Liver (tissue), 8 donors: ENCODE measurements at regions not wholly inside any gene's neighbourhood (a gene's known extent, or its start where the extent isn't known, plus 50 kb on each side); places are given as distances from the start of the nearest gene placed in this dataset.

ENCODE experiments used
- DNase-seq: peaks from one replicate; pipeline ENCODE4 v3.0.0-alpha.2; 2017; ENCODE audit warnings: low spot score
- H3K27ac ChIP-seq, 2 donors: one replicate each; pipeline ENCODE4 v1.7.0; 2013; ENCODE audit warnings: inconsistent platforms in 2 of 2, low read length in 2 of 2, control low read depth in 1 of 2, low read depth in 1 of 2, mild to moderate bottlenecking in 1 of 2
- H3K27me3 ChIP-seq, 4 donors: one replicate each; pipeline versions ENCODE4 v1.6.1 to v1.7.0; 2013; ENCODE audit warnings: low read length in 3 of 4, inconsistent platforms in 1 of 4, mild to moderate bottlenecking in 1 of 4, moderate library complexity in 1 of 4; ENCODE audit not compliant: control insufficient read depth in 4 of 4, insufficient read depth in 4 of 4
- H3K36me3 ChIP-seq, 4 donors: one replicate each; pipeline versions ENCODE4 v1.6.1 to v1.7.0; 2013; ENCODE audit warnings: low read length in 3 of 4, mild to moderate bottlenecking in 3 of 4, low read depth in 1 of 4, moderate library complexity in 1 of 4; ENCODE audit not compliant: control insufficient read depth in 4 of 4, insufficient read depth in 3 of 4
- H3K4me1 ChIP-seq, 4 donors: one replicate each; pipeline versions ENCODE4 v1.6.1 to v1.7.0; 2013; ENCODE audit warnings: low read length in 3 of 4, mild to moderate bottlenecking in 3 of 4, moderate library complexity in 1 of 4; ENCODE audit not compliant: control insufficient read depth in 4 of 4, insufficient read depth in 4 of 4
- H3K4me3 ChIP-seq, 3 donors: one replicate each; pipeline versions ENCODE4 v1.6.1 to v1.7.0; 2013; ENCODE audit warnings: low read length in 3 of 3, control low read depth in 1 of 3, low read depth in 1 of 3, mild to moderate bottlenecking in 1 of 3
- H3K9ac ChIP-seq, 2 donors: one replicate each; pipeline ENCODE4 v1.7.0; 2013; ENCODE audit warnings: low read length in 2 of 2, mild to moderate bottlenecking in 2 of 2, moderate library complexity in 2 of 2, control low read depth in 1 of 2, low read depth in 1 of 2
- H3K9me3 ChIP-seq, 4 donors: one replicate each; pipeline versions ENCODE4 v1.6.1 to v1.7.0; 2013; ENCODE audit warnings: low read length in 3 of 4; ENCODE audit not compliant: control insufficient read depth in 4 of 4
- FOXA1 ChIP-seq: IDR thresholded peaks from 2 replicates; pipeline ENCODE4 v1.6.1; 2016; ENCODE audit warnings: antibody characterized with exemption
- FOXA2 ChIP-seq: IDR thresholded peaks from 2 replicates; pipeline ENCODE4 v1.6.1; 2016; ENCODE audit warnings: antibody characterized with exemption
- GABPA ChIP-seq, 2 donors: IDR thresholded peaks in 1 of 2; conservative IDR thresholded peaks in 1 of 2; 2 replicates each; pipeline ENCODE4 v1.6.1; 2016; ENCODE audit warnings: antibody characterized with exemption in 2 of 2, mild to moderate bottlenecking in 1 of 2, moderate library complexity in 1 of 2
- JUND ChIP-seq, 2 donors: IDR thresholded peaks; 2 replicates each; pipeline ENCODE4 v1.6.1; 2016; ENCODE audit warnings: antibody characterized with exemption in 2 of 2
- RAD21 ChIP-seq, 2 donors: IDR thresholded peaks; 2 replicates each; pipeline ENCODE4 v1.6.1; 2016; ENCODE audit warnings: antibody characterized with exemption in 2 of 2, mild to moderate bottlenecking in 2 of 2
- RXRA ChIP-seq, 2 donors: IDR thresholded peaks; 2 replicates each; pipeline ENCODE4 v1.6.1; 2017 to 2018; ENCODE audit warnings: antibody characterized with exemption in 2 of 2, mild to moderate bottlenecking in 1 of 2
- TAF1 ChIP-seq: conservative IDR thresholded peaks from 2 replicates; pipeline ENCODE4 v1.6.1; 2016; ENCODE audit warnings: antibody characterized with exemption, mild to moderate bottlenecking
- YY1 ChIP-seq: IDR thresholded peaks from 2 replicates; pipeline ENCODE4 v1.6.1; 2016; ENCODE audit warnings: antibody characterized with exemption, mild to moderate bottlenecking
- WGBS: extraction: QIAGEN DNeasy Blood & Tissue Kit; methylation state at CpG from one replicate; pipeline ENCODE4 v1.1.7; 2013; 5-methylcytosine and 5-hydroxymethylcytosine counted together
- TF ChIP-seq, protein P1 (sequence below): fragments of 150-350 bp; IDR thresholded peaks from 2 replicates; pipeline ENCODE4 v1.5.1; 2017; ENCODE audit warnings: improper control_type of control experiment, low read depth, low read length; ENCODE audit not compliant: missing input control
- TF ChIP-seq, protein P2 (sequence below): IDR thresholded peaks from 2 replicates; pipeline ENCODE4 v1.6.1; 2016; ENCODE audit warnings: antibody characterized with exemption
- TF ChIP-seq, protein P3 (sequence below): IDR thresholded peaks from 2 replicates; pipeline ENCODE4 v1.6.1; 2016; ENCODE audit warnings: antibody characterized with exemption, mild to moderate bottlenecking
- TF ChIP-seq, protein P4 (sequence below): IDR thresholded peaks from 2 replicates; pipeline ENCODE4 v1.6.1; 2016; ENCODE audit warnings: antibody characterized with exemption
- donor health status: healthy.
- donor health status: healthy.
- donor health status: healthy.
- donor health status: healthy.
- donor health status: healthy.

DNA sequence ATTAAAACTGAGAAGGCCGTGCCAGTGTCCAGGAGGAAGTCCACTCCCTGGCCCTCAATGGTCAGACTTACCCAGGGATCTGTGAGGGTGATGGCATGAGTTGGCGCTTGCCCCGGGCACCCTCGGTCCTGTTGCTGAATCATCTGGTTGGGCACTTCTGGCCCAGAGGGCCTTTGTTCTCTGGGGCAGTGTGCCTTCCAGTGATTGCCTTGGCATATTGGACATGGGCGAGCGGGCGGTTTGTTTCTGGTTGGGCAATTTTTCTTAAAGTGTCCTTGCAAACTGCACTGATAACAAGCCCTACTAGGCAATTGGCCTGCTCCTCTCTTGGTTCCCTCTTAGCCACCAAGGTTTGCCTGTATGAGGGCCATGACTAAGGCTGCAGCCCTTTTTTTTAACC, 69.5 kb upstream of the ZDHHC17 start:
- no peaks in the 10 kb centered on the region for H3K36me3 ChIP-seq
- no peaks in the 10 kb centered on the region for H3K27me3 ChIP-seq
- WGBS = 96% methylated on average over 7 of the region's 7 CpGs

DNA sequence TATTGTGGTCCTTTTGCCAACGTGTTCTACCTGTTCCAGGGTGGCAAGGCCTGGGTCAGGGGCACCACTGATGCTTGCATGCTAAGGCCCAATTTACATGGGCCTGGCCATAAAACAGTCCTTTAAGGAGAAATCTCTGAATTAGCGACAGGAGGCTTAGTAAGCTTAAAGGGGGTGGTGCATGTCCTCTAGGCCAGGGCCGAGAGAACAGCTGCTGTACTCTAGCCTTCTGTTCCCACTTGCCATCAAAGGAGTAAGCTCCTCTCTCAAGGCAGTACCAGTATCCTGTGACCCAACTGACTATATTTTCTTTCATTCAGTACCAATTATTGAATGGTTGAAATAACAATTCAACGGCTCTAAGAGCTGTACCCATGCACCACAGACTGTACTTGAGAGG, 67.7 kb upstream of the ZDHHC17 start:
- Histone ChIP-seq H3K27ac (no peak overlapping the region), H3K9ac (no peak overlapping the region), H3K27me3 (no peaks in the 10 kb centered on the region), H3K36me3 (no peaks in the 10 kb centered on the region), H3K4me3 (no peak overlapping the region), H3K4me1 (no peaks in the 10 kb centered on the region), H3K9me3 (no peaks in the 10 kb centered on the region)
- TF ChIP-seq, protein P1, sequence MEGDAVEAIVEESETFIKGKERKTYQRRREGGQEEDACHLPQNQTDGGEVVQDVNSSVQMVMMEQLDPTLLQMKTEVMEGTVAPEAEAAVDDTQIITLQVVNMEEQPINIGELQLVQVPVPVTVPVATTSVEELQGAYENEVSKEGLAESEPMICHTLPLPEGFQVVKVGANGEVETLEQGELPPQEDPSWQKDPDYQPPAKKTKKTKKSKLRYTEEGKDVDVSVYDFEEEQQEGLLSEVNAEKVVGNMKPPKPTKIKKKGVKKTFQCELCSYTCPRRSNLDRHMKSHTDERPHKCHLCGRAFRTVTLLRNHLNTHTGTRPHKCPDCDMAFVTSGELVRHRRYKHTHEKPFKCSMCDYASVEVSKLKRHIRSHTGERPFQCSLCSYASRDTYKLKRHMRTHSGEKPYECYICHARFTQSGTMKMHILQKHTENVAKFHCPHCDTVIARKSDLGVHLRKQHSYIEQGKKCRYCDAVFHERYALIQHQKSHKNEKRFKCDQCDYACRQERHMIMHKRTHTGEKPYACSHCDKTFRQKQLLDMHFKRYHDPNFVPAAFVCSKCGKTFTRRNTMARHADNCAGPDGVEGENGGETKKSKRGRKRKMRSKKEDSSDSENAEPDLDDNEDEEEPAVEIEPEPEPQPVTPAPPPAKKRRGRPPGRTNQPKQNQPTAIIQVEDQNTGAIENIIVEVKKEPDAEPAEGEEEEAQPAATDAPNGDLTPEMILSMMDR = no peak
- TF ChIP-seq TAF1 = no peak
- DNase-seq = no peak
- 90% methylated on average over 4 of the region's 4 CpGs for WGBS

More for the DNA sequence above, 69.5 kb upstream of the ZDHHC17 start:
- Histone ChIP-seq H3K4me1 (no peaks in the 10 kb centered on the region), H3K9me3 (no peaks in the 10 kb centered on the region), H3K27ac (no peak overlapping the region), H3K9ac (no peak overlapping the region), H3K4me3 (no peak overlapping the region)
- TF ChIP-seq, protein P2, sequence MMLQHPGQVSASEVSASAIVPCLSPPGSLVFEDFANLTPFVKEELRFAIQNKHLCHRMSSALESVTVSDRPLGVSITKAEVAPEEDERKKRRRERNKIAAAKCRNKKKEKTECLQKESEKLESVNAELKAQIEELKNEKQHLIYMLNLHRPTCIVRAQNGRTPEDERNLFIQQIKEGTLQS = no peak
- TF ChIP-seq JUND (IDR thresholded peaks at IDR 0.05) = no peak
- TF ChIP-seq, protein P3, sequence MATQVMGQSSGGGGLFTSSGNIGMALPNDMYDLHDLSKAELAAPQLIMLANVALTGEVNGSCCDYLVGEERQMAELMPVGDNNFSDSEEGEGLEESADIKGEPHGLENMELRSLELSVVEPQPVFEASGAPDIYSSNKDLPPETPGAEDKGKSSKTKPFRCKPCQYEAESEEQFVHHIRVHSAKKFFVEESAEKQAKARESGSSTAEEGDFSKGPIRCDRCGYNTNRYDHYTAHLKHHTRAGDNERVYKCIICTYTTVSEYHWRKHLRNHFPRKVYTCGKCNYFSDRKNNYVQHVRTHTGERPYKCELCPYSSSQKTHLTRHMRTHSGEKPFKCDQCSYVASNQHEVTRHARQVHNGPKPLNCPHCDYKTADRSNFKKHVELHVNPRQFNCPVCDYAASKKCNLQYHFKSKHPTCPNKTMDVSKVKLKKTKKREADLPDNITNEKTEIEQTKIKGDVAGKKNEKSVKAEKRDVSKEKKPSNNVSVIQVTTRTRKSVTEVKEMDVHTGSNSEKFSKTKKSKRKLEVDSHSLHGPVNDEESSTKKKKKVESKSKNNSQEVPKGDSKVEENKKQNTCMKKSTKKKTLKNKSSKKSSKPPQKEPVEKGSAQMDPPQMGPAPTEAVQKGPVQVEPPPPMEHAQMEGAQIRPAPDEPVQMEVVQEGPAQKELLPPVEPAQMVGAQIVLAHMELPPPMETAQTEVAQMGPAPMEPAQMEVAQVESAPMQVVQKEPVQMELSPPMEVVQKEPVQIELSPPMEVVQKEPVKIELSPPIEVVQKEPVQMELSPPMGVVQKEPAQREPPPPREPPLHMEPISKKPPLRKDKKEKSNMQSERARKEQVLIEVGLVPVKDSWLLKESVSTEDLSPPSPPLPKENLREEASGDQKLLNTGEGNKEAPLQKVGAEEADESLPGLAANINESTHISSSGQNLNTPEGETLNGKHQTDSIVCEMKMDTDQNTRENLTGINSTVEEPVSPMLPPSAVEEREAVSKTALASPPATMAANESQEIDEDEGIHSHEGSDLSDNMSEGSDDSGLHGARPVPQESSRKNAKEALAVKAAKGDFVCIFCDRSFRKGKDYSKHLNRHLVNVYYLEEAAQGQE = no peak
- TF ChIP-seq, protein P4, sequence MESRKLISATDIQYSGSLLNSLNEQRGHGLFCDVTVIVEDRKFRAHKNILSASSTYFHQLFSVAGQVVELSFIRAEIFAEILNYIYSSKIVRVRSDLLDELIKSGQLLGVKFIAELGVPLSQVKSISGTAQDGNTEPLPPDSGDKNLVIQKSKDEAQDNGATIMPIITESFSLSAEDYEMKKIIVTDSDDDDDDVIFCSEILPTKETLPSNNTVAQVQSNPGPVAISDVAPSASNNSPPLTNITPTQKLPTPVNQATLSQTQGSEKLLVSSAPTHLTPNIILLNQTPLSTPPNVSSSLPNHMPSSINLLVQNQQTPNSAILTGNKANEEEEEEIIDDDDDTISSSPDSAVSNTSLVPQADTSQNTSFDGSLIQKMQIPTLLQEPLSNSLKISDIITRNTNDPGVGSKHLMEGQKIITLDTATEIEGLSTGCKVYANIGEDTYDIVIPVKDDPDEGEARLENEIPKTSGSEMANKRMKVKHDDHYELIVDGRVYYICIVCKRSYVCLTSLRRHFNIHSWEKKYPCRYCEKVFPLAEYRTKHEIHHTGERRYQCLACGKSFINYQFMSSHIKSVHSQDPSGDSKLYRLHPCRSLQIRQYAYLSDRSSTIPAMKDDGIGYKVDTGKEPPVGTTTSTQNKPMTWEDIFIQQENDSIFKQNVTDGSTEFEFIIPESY = no peak
- no peak for TF ChIP-seq GABPA (IDR thresholded peaks at IDR 0.05 in 1 of 2, conservative IDR thresholded peaks at IDR 0.05 in 1 of 2)
- TF ChIP-seq, protein P1 = no peak
- TF ChIP-seq RXRA (IDR thresholded peaks at IDR 0.05) = no peak
- TF ChIP-seq YY1 = no peak
- no peak for TF ChIP-seq FOXA1
- no peak for TF ChIP-seq FOXA2
- TF ChIP-seq TAF1 = no peak
- TF ChIP-seq RAD21 (IDR thresholded peaks at IDR 0.05) = no peak
- no peak for DNase-seq
